ENCODE measurements at regions not wholly inside any gene's neighbourhood (a gene's known extent, or its start where the extent isn't known, plus 50 kb on each side); places are given as distances from the start of the nearest gene placed in this dataset.
"Not testable (repeated sequence)": the region's sequence is repeated elsewhere in the genome, so short reads cannot be mapped to it uniquely, and the experiment has no call there.

- DNase-seq = no peak
These were observed 353.2 kb downstream of the PRR16 start for GRCh38 chr5:120817044-120817985.

GRCh38 chr5:120818128-120818527, 354.0 kb downstream of the PRR16 start:
- no peak for DNase-seq

GRCh38 chr5:120823328-120823727, 359.2 kb downstream of the PRR16 start:
- no peak for DNase-seq

GRCh38 chr5:120831646-120832045, 367.5 kb downstream of the PRR16 start:
- DNase-seq = not testable (repeated sequence)

- no peak for DNase-seq
These were observed 377.7 kb downstream of the PRR16 start for GRCh38 chr5:120841830-120842229.

- DNase-seq = no peak
These were observed 379.4 kb downstream of the PRR16 start for GRCh38 chr5:120843390-120843980.

GRCh38 chr5:120848883-120849282, 384.8 kb downstream of the PRR16 start:
- DNase-seq = no peak

- DNase-seq = no peak
These were observed 388.2 kb downstream of the PRR16 start for GRCh38 chr5:120852222-120852860.

- no peak for DNase-seq
These were observed 402.9 kb downstream of the PRR16 start for GRCh38 chr5:120866997-120867396.

GRCh38 chr5:120869831-120870230, 405.7 kb downstream of the PRR16 start:
- DNase-seq = no peak

- no peak for DNase-seq
These were observed 408.2 kb downstream of the PRR16 start for GRCh38 chr5:120872297-120872696.

GRCh38 chr5:120873083-120873482, 409.0 kb downstream of the PRR16 start:
- no peak for DNase-seq

- no peak for DNase-seq
These were observed 410.2 kb downstream of the PRR16 start for GRCh38 chr5:120874081-120874862.

GRCh38 chr5:120882038-120882775, 418.1 kb downstream of the PRR16 start:
- DNase-seq = no peak

GRCh38 chr5:120886351-120886860, 422.3 kb downstream of the PRR16 start:
- DNase-seq = no peak

GRCh38 chr5:120895660-120896059, 431.6 kb downstream of the PRR16 start:
- DNase-seq = no peak

GRCh38 chr5:120901199-120901598, 437.1 kb downstream of the PRR16 start:
- no peak for DNase-seq

GRCh38 chr5:120907953-120908352, 443.9 kb downstream of the PRR16 start:
- DNase-seq = no peak

- no peak for DNase-seq
These were observed 446.5 kb downstream of the PRR16 start for GRCh38 chr5:120910629-120911028.

GRCh38 chr5:120913396-120913795, 449.3 kb downstream of the PRR16 start:
- DNase-seq = no peak

- no peak for DNase-seq
These were observed 453.2 kb downstream of the PRR16 start for GRCh38 chr5:120917214-120917758.

GRCh38 chr5:120919017-120919416, 454.9 kb downstream of the PRR16 start:
- no peak for DNase-seq
